ENCODE measurements at regions not wholly inside any gene's neighbourhood (a gene's known extent, or its start where the extent isn't known, plus 50 kb on each side); places are given as distances from the start of the nearest gene placed in this dataset.

DNA sequence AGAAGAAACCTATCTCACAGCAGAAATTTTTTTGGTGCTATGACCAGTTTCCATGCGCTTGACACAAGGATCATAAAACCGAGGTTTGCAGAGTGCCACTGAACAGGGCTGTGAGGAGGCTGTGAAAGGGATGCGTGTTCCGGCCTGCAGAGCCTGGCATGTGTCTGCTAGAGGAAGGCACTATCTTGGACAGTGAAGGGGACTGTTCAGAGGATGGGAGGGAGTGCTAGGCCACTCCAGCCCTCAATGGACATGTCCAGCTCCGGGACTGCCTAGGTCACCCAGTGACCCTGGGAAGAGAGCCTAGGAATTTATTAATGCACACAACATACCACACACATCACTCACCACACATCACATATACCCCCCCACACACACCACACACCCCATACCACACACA, 275.9 kb downstream of the GADD45G start:
- no peak overlapping the region for H2AFZ ChIP-seq (ENCODE audit: low read length)
- H3K14ac ChIP-seq (ENCODE audit: insufficient read length): no peak overlapping the region
- H3K36me3 ChIP-seq (ENCODE audit: control insufficient read depth in 2 of 4, insufficient read depth in 4 of 4, low read length in 3 of 4): no peaks in the 10 kb centered on the region; a peak in 1 of 8 replicates
- ChIA-PET POLR2A (ENCODE audit: partially characterized antibody) (no interaction called here), CTCF (ENCODE audit: partially characterized antibody) (interaction anchor here (0.6 kb wide), 1 partner anchor 405 kb away, joined by 4 read pairs; no protein-coding TSS in a partner anchor)
- H3K4me2 ChIP-seq (ENCODE audit: insufficient read depth in 1 of 2, low read depth in 2 of 2, low read length in 2 of 2): no peak overlapping the region
- H4K91ac ChIP-seq (replicated peaks; ENCODE audit: insufficient read length, low read length): no peak overlapping the region
- peaks cover 0 to 3% (median 0%) of the 10 kb centered on the region in 4 experiments; a peak in 1 of 7 replicates for H3K4me1 ChIP-seq (replicated peaks in 1 of 4; ENCODE audit: control insufficient read depth in 3 of 4, insufficient read depth in 4 of 4, low read length in 3 of 4)
- H2BK20ac ChIP-seq (ENCODE audit: low read length): no peak overlapping the region
- H2BK120ac ChIP-seq (replicated peaks; ENCODE audit: low read depth, low read length): no peak overlapping the region
- H3K9ac ChIP-seq (replicated peaks in 1 of 4; ENCODE audit: extremely low read depth in 1 of 4, low read depth in 3 of 4, low read length in 3 of 4): no peak overlapping the region
- no peak overlapping the region for H3K4ac ChIP-seq (replicated peaks; ENCODE audit: insufficient read length, low read depth, low read length)
- H3K23me2 ChIP-seq (ENCODE audit: low read depth, low read length): peaks cover 21% of the 10 kb centered on the region; the same call in 1 of the 2 replicates
- whole genome bisulfite sequencing, 2 experiments (ENCODE audit: extremely low coverage in 1 of 2, insufficient coverage in 1 of 2, insufficient read length in 1 of 2, insufficient replicate concordance in 2 of 2, low coverage in 1 of 2, low lambda C conversion rate in 2 of 2, missing lambda C conversion rate in 1 of 2): 86% methylated on average over 5 of the region's 5 CpGs; no CpG with 5 or more reads in 1 of the 2 experiments
- no peak overlapping the region for H3K23ac ChIP-seq (ENCODE audit: insufficient read length)
- H3K56ac ChIP-seq (replicated peaks; ENCODE audit: insufficient read length, low read depth, low read length): peak overlapping the region; percentile 100
- no peak overlapping the region for H4K5ac ChIP-seq (ENCODE audit: insufficient read length, low read depth, low read length)
- H3K79me1 ChIP-seq (ENCODE audit: low read depth, low read length): peaks cover 3% of the 10 kb centered on the region; the same call in 1 of the 2 replicates
- H2BK12ac ChIP-seq (ENCODE audit: low read depth, low read length): 0 out of 2 replicates have a peak overlapping the region, but pooled peaks have one; percentile 11
- H3K27me3 ChIP-seq (replicated peaks in 1 of 4; ENCODE audit: control insufficient read depth in 3 of 4, extremely low read depth in 1 of 4, insufficient read depth in 3 of 4, low read length in 3 of 4): no peaks in the 10 kb centered on the region
- H3K18ac ChIP-seq (ENCODE audit: extremely low read depth, low read length): no peak overlapping the region
- no peak overlapping the region for H3K4me3 ChIP-seq (ENCODE audit: extremely low read depth in 1 of 4, insufficient read depth in 2 of 4, low read depth in 3 of 4, low read length in 4 of 4)
- H3K9me3 ChIP-seq (ENCODE audit: insufficient read depth in 2 of 2, low read depth in 1 of 2, low read length in 1 of 2): no peaks in the 10 kb centered on the region
- no peak overlapping the region for H2BK15ac ChIP-seq (ENCODE audit: low read length)
- H4K20me1 ChIP-seq (replicated peaks in 1 of 2; ENCODE audit: control insufficient read depth in 1 of 2, insufficient read depth in 2 of 2, low read length in 2 of 2): peaks cover 0 to 21% of the 10 kb centered on the region in 2 experiments
- H4K8ac ChIP-seq (ENCODE audit: extremely low read depth, insufficient read depth, low read length): no peak overlapping the region
- no peak overlapping the region; the same call in 1 of the 2 replicates for H2AK5ac ChIP-seq (ENCODE audit: low read depth, low read length)
- DNase-seq (ENCODE audit: low read depth in 1 of 2, low spot score in 2 of 2) (peak in 1 of 2 experiments; percentile 17), FAIRE-seq (no peak)
- no peak overlapping the region for H3K27ac ChIP-seq (ENCODE audit: low read depth, low read length)
- 0 out of 2 replicates have a peak overlapping the region, but pooled peaks have one; percentile 32 for H2BK5ac ChIP-seq (ENCODE audit: low read depth, low read length)
- no peaks in the 10 kb centered on the region for H3K79me2 ChIP-seq (ENCODE audit: control insufficient read depth in 1 of 2, insufficient read depth in 2 of 2, low read length in 2 of 2)
- no peak for TF ChIP-seq RFX5 (IDR thresholded peaks at IDR 0.05; ENCODE audit: borderline replicate concordance, low read depth, low read length)
- no peak for TF ChIP-seq EGR1 (IDR thresholded peaks at IDR 0.05; ENCODE audit: borderline replicate concordance, low read depth, low read length)
- no peak for TF ChIP-seq HDAC2 (IDR thresholded peaks at IDR 0.05; ENCODE audit: borderline replicate concordance in 1 of 2, low read depth in 2 of 2, low read length in 2 of 2)
- TF ChIP-seq, protein P1, sequence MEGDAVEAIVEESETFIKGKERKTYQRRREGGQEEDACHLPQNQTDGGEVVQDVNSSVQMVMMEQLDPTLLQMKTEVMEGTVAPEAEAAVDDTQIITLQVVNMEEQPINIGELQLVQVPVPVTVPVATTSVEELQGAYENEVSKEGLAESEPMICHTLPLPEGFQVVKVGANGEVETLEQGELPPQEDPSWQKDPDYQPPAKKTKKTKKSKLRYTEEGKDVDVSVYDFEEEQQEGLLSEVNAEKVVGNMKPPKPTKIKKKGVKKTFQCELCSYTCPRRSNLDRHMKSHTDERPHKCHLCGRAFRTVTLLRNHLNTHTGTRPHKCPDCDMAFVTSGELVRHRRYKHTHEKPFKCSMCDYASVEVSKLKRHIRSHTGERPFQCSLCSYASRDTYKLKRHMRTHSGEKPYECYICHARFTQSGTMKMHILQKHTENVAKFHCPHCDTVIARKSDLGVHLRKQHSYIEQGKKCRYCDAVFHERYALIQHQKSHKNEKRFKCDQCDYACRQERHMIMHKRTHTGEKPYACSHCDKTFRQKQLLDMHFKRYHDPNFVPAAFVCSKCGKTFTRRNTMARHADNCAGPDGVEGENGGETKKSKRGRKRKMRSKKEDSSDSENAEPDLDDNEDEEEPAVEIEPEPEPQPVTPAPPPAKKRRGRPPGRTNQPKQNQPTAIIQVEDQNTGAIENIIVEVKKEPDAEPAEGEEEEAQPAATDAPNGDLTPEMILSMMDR (IDR thresholded peaks at IDR 0.05; ENCODE audit: control extremely low read depth in 1 of 3, insufficient read depth in 1 of 3, low read depth in 1 of 3, low read length in 3 of 3): no peak
- no peak for TF ChIP-seq MAFK (IDR thresholded peaks at IDR 0.05; ENCODE audit: low read depth, low read length)
- TF ChIP-seq KDM4A (IDR thresholded peaks at IDR 0.05; ENCODE audit: low read depth, low read length, severe bottlenecking): no peak
- TF ChIP-seq EP300 (IDR thresholded peaks at IDR 0.05; ENCODE audit: borderline replicate concordance in 1 of 2, low read depth in 2 of 2, low read length in 2 of 2): no peak
- no peak for TF ChIP-seq CREB1 (IDR thresholded peaks at IDR 0.05)
- no peak for TF ChIP-seq TBP (IDR thresholded peaks at IDR 0.05; ENCODE audit: low read depth, low read length)
- no peak for TF ChIP-seq CBX8 (IDR thresholded peaks at IDR 0.05; ENCODE audit: borderline replicate concordance, low read depth, low read length)
- TF ChIP-seq JUN (IDR thresholded peaks at IDR 0.05; ENCODE audit: low read depth, low read length): no peak

Measured in H1 (cell line).